HG03135 (cell line): ENCODE measurements at regions not wholly inside any gene's neighbourhood (a gene's known extent, or its start where the extent isn't known, plus 50 kb on each side); places are given as distances from the start of the nearest gene placed in this dataset.
"Not testable (repeated sequence)": the region's sequence is repeated elsewhere in the genome, so short reads cannot be mapped to it uniquely, and the experiment has no call there.

ENCODE experiments used
- ATAC-seq: cut with Tn5 transposase; IDR thresholded peaks from one replicate; pipeline ENCODE4 v1.9.1; 2021; ENCODE audit warnings: mild to moderate bottlenecking, moderate library complexity; ENCODE audit not compliant: unreplicated experiment

GRCh38 chr12:92062539-92063493 is 82.8 kb downstream of the BTG1 start:
- no peak for ATAC-seq

GRCh38 chr12:92061061-92061460 is 84.6 kb downstream of the BTG1 start:
- ATAC-seq: no peak

GRCh38 chr12:92059960-92060359 is 85.7 kb downstream of the BTG1 start:
- no peak for ATAC-seq

GRCh38 chr12:92058664-92059063 is 87.0 kb downstream of the BTG1 start:
- no peak for ATAC-seq

GRCh38 chr12:92056756-92057155 is 88.9 kb downstream of the BTG1 start:
- ATAC-seq: not testable (repeated sequence)

GRCh38 chr12:92056290-92056689 is 89.4 kb downstream of the BTG1 start:
- no peak for ATAC-seq

GRCh38 chr12:92055877-92056276 is 89.8 kb downstream of the BTG1 start:
- no peak for ATAC-seq

GRCh38 chr12:92051441-92051840 is 94.2 kb downstream of the BTG1 start:
- ATAC-seq: no peak

- ATAC-seq: peak; percentile 76
Observed at GRCh38 chr12:92049403-92049802, 96.2 kb downstream of the BTG1 start.

GRCh38 chr12:92047393-92047826 is 98.2 kb downstream of the BTG1 start:
- no peak for ATAC-seq

- ATAC-seq: no peak
Observed at GRCh38 chr12:92046557-92047392, 98.9 kb downstream of the BTG1 start.

- no peak for ATAC-seq
Observed at GRCh38 chr12:92045852-92046251, 99.8 kb downstream of the BTG1 start.

GRCh38 chr12:92044435-92044834 is 101.2 kb downstream of the BTG1 start:
- no peak for ATAC-seq

GRCh38 chr12:92042791-92043531 is 102.7 kb downstream of the BTG1 start:
- ATAC-seq: no peak

GRCh38 chr12:92041742-92042141 is 103.9 kb downstream of the BTG1 start:
- ATAC-seq: no peak

- no peak for ATAC-seq
Observed at GRCh38 chr12:92039046-92039445, 106.6 kb downstream of the BTG1 start.

- no peak for ATAC-seq
Observed at GRCh38 chr12:92038476-92038875, 107.2 kb downstream of the BTG1 start.

- no peak for ATAC-seq
Observed at GRCh38 chr12:92036771-92037453, 108.7 kb downstream of the BTG1 start.

- no peak for ATAC-seq
Observed at GRCh38 chr12:92036061-92036620, 109.5 kb downstream of the BTG1 start.

- ATAC-seq: no peak
Observed at GRCh38 chr12:92035477-92035876, 110.2 kb downstream of the BTG1 start.
